ENCODE measurements at regions not wholly inside any gene's neighbourhood (a gene's known extent, or its start where the extent isn't known, plus 50 kb on each side); places are given as distances from the start of the nearest gene placed in this dataset.

GRCh38 chr9:102035929-102036328 lies 297.5 kb upstream of the GRIN3A start:
- no peaks in the 10 kb centered on the region for H3K4me1 ChIP-seq (ENCODE audit: control insufficient read depth, low read length)
- no peaks in the 10 kb centered on the region for H3K9me3 ChIP-seq (ENCODE audit: control insufficient read depth, insufficient read depth, low read length)
- TF ChIP-seq EZH2phosphoT487 (IDR thresholded peaks at IDR 0.05; ENCODE audit: borderline replicate concordance, low read length) (no peak), CTCF (IDR thresholded peaks at IDR 0.05; ENCODE audit: low read depth, low read length, poor library complexity, severe bottlenecking) (no peak)
- no peak overlapping the region for H3K4me3 ChIP-seq (ENCODE audit: low read length)
- no peak overlapping the region for H3K27ac ChIP-seq (ENCODE audit: low read depth, low read length)
- H3K79me2 ChIP-seq (ENCODE audit: control insufficient read depth, low read length): no peaks in the 10 kb centered on the region
- no peaks in the 10 kb centered on the region for H3K36me3 ChIP-seq (ENCODE audit: control insufficient read depth, low read length)
- no peaks in the 10 kb centered on the region for H4K20me1 ChIP-seq (ENCODE audit: control insufficient read depth, insufficient read depth, low read depth, low read length)
- no peak overlapping the region for H3K4me2 ChIP-seq (ENCODE audit: low read length)
- H3F3A ChIP-seq (ENCODE audit: control insufficient read depth, insufficient read depth): no peaks in the 10 kb centered on the region
- no peaks in the 10 kb centered on the region; the same call in 1 of the 2 replicates for H3K9me2 ChIP-seq (replicated peaks; ENCODE audit: control insufficient read depth, low read length)
- no peaks in the 10 kb centered on the region for H3K27me3 ChIP-seq (ENCODE audit: control insufficient read depth, low read length)

GRCh38 chr9:102032614-102033013 lies 294.2 kb upstream of the GRIN3A start:
- Histone ChIP-seq H3F3A (ENCODE audit: control insufficient read depth, insufficient read depth) (no peaks in the 10 kb centered on the region), H4K20me1 (ENCODE audit: control insufficient read depth, insufficient read depth, low read depth, low read length) (no peaks in the 10 kb centered on the region), H3K36me3 (ENCODE audit: control insufficient read depth, low read length) (no peaks in the 10 kb centered on the region), H3K4me1 (ENCODE audit: control insufficient read depth, low read length) (no peaks in the 10 kb centered on the region), H3K27ac (ENCODE audit: low read depth, low read length) (no peak overlapping the region), H3K79me2 (ENCODE audit: control insufficient read depth, low read length) (no peaks in the 10 kb centered on the region), H3K9me2 (replicated peaks; ENCODE audit: control insufficient read depth, low read length) (no peaks in the 10 kb centered on the region; the same call in 1 of the 2 replicates), H3K27me3 (ENCODE audit: control insufficient read depth, low read length) (no peaks in the 10 kb centered on the region), H3K4me2 (ENCODE audit: low read length) (no peak overlapping the region), H3K9me3 (ENCODE audit: control insufficient read depth, insufficient read depth, low read length) (no peaks in the 10 kb centered on the region), H3K4me3 (ENCODE audit: low read length) (no peak overlapping the region)
- TF ChIP-seq CTCF (IDR thresholded peaks at IDR 0.05; ENCODE audit: low read depth, low read length, poor library complexity, severe bottlenecking): no peak
- no peak for TF ChIP-seq EZH2phosphoT487 (IDR thresholded peaks at IDR 0.05; ENCODE audit: borderline replicate concordance, low read length)

GRCh38 chr9:102000956-102001355 lies 262.5 kb upstream of the GRIN3A start:
- no peaks in the 10 kb centered on the region for H3K27me3 ChIP-seq (ENCODE audit: control insufficient read depth, low read length)
- no peaks in the 10 kb centered on the region for H3K79me2 ChIP-seq (ENCODE audit: control insufficient read depth, low read length)
- no peaks in the 10 kb centered on the region for H3K4me1 ChIP-seq (ENCODE audit: control insufficient read depth, low read length)
- H3K36me3 ChIP-seq (ENCODE audit: control insufficient read depth, low read length): no peaks in the 10 kb centered on the region
- H3K9me3 ChIP-seq (ENCODE audit: control insufficient read depth, insufficient read depth, low read length): no peaks in the 10 kb centered on the region
- H3K4me2 ChIP-seq (ENCODE audit: low read length): no peak overlapping the region
- H3K4me3 ChIP-seq (ENCODE audit: low read length): no peak overlapping the region
- no peaks in the 10 kb centered on the region for H3K9me2 ChIP-seq (replicated peaks; ENCODE audit: control insufficient read depth, low read length)
- H3K27ac ChIP-seq (ENCODE audit: low read depth, low read length): no peak overlapping the region
- no peaks in the 10 kb centered on the region for H4K20me1 ChIP-seq (ENCODE audit: control insufficient read depth, insufficient read depth, low read depth, low read length)
- H3F3A ChIP-seq (ENCODE audit: control insufficient read depth, insufficient read depth): no peaks in the 10 kb centered on the region
- TF ChIP-seq EZH2phosphoT487 (IDR thresholded peaks at IDR 0.05; ENCODE audit: borderline replicate concordance, low read length): no peak
- TF ChIP-seq CTCF (IDR thresholded peaks at IDR 0.05; ENCODE audit: low read depth, low read length, poor library complexity, severe bottlenecking): no peak

- Histone ChIP-seq H3K4me2 (ENCODE audit: low read length) (no peak overlapping the region), H3F3A (ENCODE audit: control insufficient read depth, insufficient read depth) (no peaks in the 10 kb centered on the region), H3K4me3 (ENCODE audit: low read length) (no peak overlapping the region), H3K36me3 (ENCODE audit: control insufficient read depth, low read length) (no peaks in the 10 kb centered on the region), H3K9me2 (replicated peaks; ENCODE audit: control insufficient read depth, low read length) (no peaks in the 10 kb centered on the region), H3K4me1 (ENCODE audit: control insufficient read depth, low read length) (no peaks in the 10 kb centered on the region), H3K9me3 (ENCODE audit: control insufficient read depth, insufficient read depth, low read length) (no peaks in the 10 kb centered on the region), H3K27me3 (ENCODE audit: control insufficient read depth, low read length) (no peaks in the 10 kb centered on the region), H3K27ac (ENCODE audit: low read depth, low read length) (no peak overlapping the region), H3K79me2 (ENCODE audit: control insufficient read depth, low read length) (no peaks in the 10 kb centered on the region), H4K20me1 (ENCODE audit: control insufficient read depth, insufficient read depth, low read depth, low read length) (no peaks in the 10 kb centered on the region)
- no peak for TF ChIP-seq CTCF (IDR thresholded peaks at IDR 0.05; ENCODE audit: low read depth, low read length, poor library complexity, severe bottlenecking)
- no peak for TF ChIP-seq EZH2phosphoT487 (IDR thresholded peaks at IDR 0.05; ENCODE audit: borderline replicate concordance, low read length)
These were observed 261.0 kb upstream of the GRIN3A start for GRCh38 chr9:101999441-101999840.

Data from DOHH2 (cell line).